Endodermal cell (in vitro differentiated cells): ENCODE measurements at regions not wholly inside any gene's neighbourhood (a gene's known extent, or its start where the extent isn't known, plus 50 kb on each side); places are given as distances from the start of the nearest gene placed in this dataset.
A peak's percentile ranks its signal among the peaks of the same experiment; 100 is the strongest.

ENCODE experiments used
- DNase-seq: peaks from one replicate; pipeline ENCODE4 v3.0.0-alpha.2; 2017
- H3K27ac ChIP-seq: 2 replicates; pipeline ENCODE4 v1.5.1; 2013; ENCODE audit warnings: mild to moderate bottlenecking, low read depth, low read length, moderate library complexity
- H3K27me3 ChIP-seq: 2 replicates; pipeline ENCODE4 v1.6.1; 2013; ENCODE audit warnings: mild to moderate bottlenecking, low read length, moderate library complexity; ENCODE audit not compliant: insufficient read depth, control insufficient read depth, poor library complexity, severe bottlenecking
- H3K36me3 ChIP-seq: 2 replicates; pipeline ENCODE4 v1.7.0; 2013; ENCODE audit warnings: mild to moderate bottlenecking, low read length, moderate library complexity; ENCODE audit not compliant: control insufficient read depth, insufficient read depth
- H3K4me1 ChIP-seq: one replicate; pipeline ENCODE4 v1.7.0; 2013; ENCODE audit warnings: low read length; ENCODE audit not compliant: control insufficient read depth, insufficient read depth
- H3K4me3 ChIP-seq: 2 replicates; pipeline ENCODE4 v1.5.1; 2013; ENCODE audit warnings: mild to moderate bottlenecking, low read length, moderate library complexity
- H3K9ac ChIP-seq: 2 replicates; pipeline ENCODE4 v1.6.1; 2013; ENCODE audit warnings: mild to moderate bottlenecking, low read length, moderate library complexity; ENCODE audit not compliant: poor library complexity, severe bottlenecking; ENCODE audit errors: extremely low read depth
- H3K9me3 ChIP-seq: 2 replicates; pipeline ENCODE4 v1.6.1; 2013; ENCODE audit warnings: mild to moderate bottlenecking, low read length, moderate library complexity; ENCODE audit not compliant: control insufficient read depth
- H3K27ac Mint-ChIP-seq: 2 replicates; pipeline ENCODE4 v1.8.0; 2020; ENCODE audit warnings: mixed read lengths
- H3K27me3 Mint-ChIP-seq: 2 replicates; pipeline ENCODE4 v1.8.0; 2021; ENCODE audit warnings: mild to moderate bottlenecking, mixed read lengths; ENCODE audit not compliant: insufficient read depth
- H3K36me3 Mint-ChIP-seq: 2 replicates; pipeline ENCODE4 v1.8.0; 2020; ENCODE audit warnings: low read depth, mixed read lengths
- H3K4me1 Mint-ChIP-seq: 2 replicates; pipeline ENCODE4 v1.8.0; 2020; ENCODE audit warnings: mixed read lengths
- H3K4me3 Mint-ChIP-seq: 2 replicates; pipeline ENCODE4 v1.8.0; 2020; ENCODE audit warnings: mild to moderate bottlenecking, moderate library complexity, mixed read lengths
- H3K9me3 Mint-ChIP-seq: 2 replicates; pipeline ENCODE4 v1.8.0; 2020; ENCODE audit warnings: mild to moderate bottlenecking, mixed read lengths
- WGBS, 2 experiments: methylation state at CpG; one replicate each; pipeline versions ENCODE4 v1.1.5 to v1.1.7; 2013; ENCODE audit warnings: missing lambda C conversion rate in 2 of 2, mixed read lengths in 1 of 2; ENCODE audit not compliant: insufficient coverage in 1 of 2, insufficient read length in 1 of 2; 5-methylcytosine and 5-hydroxymethylcytosine counted together
- TF ChIP-seq, protein P1 (sequence below): fragments of 200-600 bp; sonication (generic); conservative IDR thresholded peaks from 2 replicates; pipeline ENCODE4 v1.5.0; 2021; ENCODE audit warnings: antibody characterized with exemption, mild to moderate bottlenecking

DNA sequence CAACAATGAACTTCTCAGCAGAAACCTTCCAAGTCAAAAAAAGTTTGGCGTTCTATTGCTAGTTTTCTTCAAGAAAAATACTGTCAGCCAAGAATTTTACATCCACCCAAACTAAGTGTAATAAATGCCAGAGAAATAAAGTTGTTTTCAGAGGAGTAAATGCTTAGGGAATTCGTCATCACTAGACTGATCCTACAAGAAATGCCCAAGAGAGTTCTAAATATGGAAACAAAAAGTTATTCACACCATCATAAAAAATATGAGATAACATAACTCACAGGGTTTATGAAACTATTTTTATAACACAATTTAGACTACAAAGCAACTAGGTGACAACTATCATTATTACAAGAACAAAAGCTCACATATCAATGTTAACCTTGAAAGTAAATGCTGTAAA, 259.5 kb upstream of the GABRA2 start:
- H3K36me3 ChIP-seq = no peaks in the 10 kb centered on the region
- H3K4me3 ChIP-seq = no peak overlapping the region

GRCh38 chr4:46648088-46648744, 258.3 kb upstream of the GABRA2 start:
- no peaks in the 10 kb centered on the region for H3K36me3 ChIP-seq
- no peaks in the 10 kb centered on the region for H3K9me3 ChIP-seq
- H3K4me1 Mint-ChIP-seq = peaks cover 4% of the 10 kb centered on the region
- H3K27ac ChIP-seq = no peak overlapping the region
- WGBS, 2 experiments = 0 to 5% methylated on average over 1 to 2 of the region's 2 CpGs
- peak overlapping the region; percentile 55 for H3K27ac Mint-ChIP-seq
- peak; percentile 89 for DNase-seq
- H3K4me1 ChIP-seq = no peaks in the 10 kb centered on the region
- no peaks in the 10 kb centered on the region for H3K36me3 Mint-ChIP-seq
- TF ChIP-seq, protein P1, sequence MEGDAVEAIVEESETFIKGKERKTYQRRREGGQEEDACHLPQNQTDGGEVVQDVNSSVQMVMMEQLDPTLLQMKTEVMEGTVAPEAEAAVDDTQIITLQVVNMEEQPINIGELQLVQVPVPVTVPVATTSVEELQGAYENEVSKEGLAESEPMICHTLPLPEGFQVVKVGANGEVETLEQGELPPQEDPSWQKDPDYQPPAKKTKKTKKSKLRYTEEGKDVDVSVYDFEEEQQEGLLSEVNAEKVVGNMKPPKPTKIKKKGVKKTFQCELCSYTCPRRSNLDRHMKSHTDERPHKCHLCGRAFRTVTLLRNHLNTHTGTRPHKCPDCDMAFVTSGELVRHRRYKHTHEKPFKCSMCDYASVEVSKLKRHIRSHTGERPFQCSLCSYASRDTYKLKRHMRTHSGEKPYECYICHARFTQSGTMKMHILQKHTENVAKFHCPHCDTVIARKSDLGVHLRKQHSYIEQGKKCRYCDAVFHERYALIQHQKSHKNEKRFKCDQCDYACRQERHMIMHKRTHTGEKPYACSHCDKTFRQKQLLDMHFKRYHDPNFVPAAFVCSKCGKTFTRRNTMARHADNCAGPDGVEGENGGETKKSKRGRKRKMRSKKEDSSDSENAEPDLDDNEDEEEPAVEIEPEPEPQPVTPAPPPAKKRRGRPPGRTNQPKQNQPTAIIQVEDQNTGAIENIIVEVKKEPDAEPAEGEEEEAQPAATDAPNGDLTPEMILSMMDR = peak; percentile 95
- no peak overlapping the region for H3K4me3 Mint-ChIP-seq
- H3K9ac ChIP-seq = no peak overlapping the region
- H3K27me3 ChIP-seq = no peaks in the 10 kb centered on the region
- H3K9me3 Mint-ChIP-seq = peaks cover 2% of the 10 kb centered on the region
- no peak overlapping the region for H3K4me3 ChIP-seq
- H3K27me3 Mint-ChIP-seq = peaks cover 10% of the 10 kb centered on the region

More for the DNA sequence above, 259.5 kb upstream of the GABRA2 start:
- H3K4me3 Mint-ChIP-seq = no peak overlapping the region
- H3K4me1 Mint-ChIP-seq = peaks cover 4% of the 10 kb centered on the region
- H3K9me3 ChIP-seq = no peaks in the 10 kb centered on the region
- H3K27ac Mint-ChIP-seq = no peak overlapping the region
- H3K36me3 Mint-ChIP-seq = no peaks in the 10 kb centered on the region
- no peaks in the 10 kb centered on the region for H3K27me3 ChIP-seq
- TF ChIP-seq, protein P1 = no peak
- H3K9ac ChIP-seq = no peak overlapping the region
- peaks cover 10% of the 10 kb centered on the region for H3K27me3 Mint-ChIP-seq
- no peaks in the 10 kb centered on the region for H3K4me1 ChIP-seq
- peaks cover 2% of the 10 kb centered on the region for H3K9me3 Mint-ChIP-seq
- 73 to 100% methylated on average over 1 of the region's 2 CpGs for WGBS, 2 experiments
- H3K27ac ChIP-seq = no peak overlapping the region
- no peak for DNase-seq

DNA sequence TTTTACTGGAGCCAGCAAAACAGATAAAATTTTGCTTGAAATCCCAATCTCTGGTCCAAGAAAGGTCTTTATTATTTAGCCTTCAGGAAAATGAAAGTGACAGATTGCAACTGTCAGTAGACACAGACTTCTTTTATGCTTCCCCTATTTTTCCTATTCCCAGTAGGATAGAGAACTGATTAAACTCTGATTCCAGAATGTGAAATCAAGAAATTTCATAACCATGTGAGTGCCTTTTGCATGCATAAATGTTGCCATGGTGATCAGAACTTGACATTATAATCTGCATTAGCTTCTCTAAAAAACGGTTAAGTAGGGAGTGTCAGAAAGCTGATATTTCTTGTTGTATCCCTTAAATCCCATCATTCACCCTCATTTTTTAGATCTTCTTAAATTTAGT, 255.2 kb upstream of the GABRA2 start:
- Mint-ChIP-seq H3K36me3 (no peaks in the 10 kb centered on the region), H3K27me3 (peaks cover 10% of the 10 kb centered on the region), H3K9me3 (no peaks in the 10 kb centered on the region), H3K4me3 (no peak overlapping the region), H3K4me1 (peaks cover 4% of the 10 kb centered on the region), H3K27ac (no peak overlapping the region)
- no peaks in the 10 kb centered on the region for H3K9me3 ChIP-seq
- TF ChIP-seq, protein P1 = no peak
- no peak for DNase-seq
- 100% methylated on average over 1 of the region's 1 CpG; no CpG with 5 or more reads in 1 of the 2 experiments for WGBS, 2 experiments
- H3K4me1 ChIP-seq = no peaks in the 10 kb centered on the region
- no peak overlapping the region for H3K9ac ChIP-seq
- no peak overlapping the region for H3K4me3 ChIP-seq
- H3K27ac ChIP-seq = no peak overlapping the region
- H3K27me3 ChIP-seq = no peaks in the 10 kb centered on the region
- H3K36me3 ChIP-seq = no peaks in the 10 kb centered on the region
